ENCODE measurements at regions not wholly inside any gene's neighbourhood (a gene's known extent, or its start where the extent isn't known, plus 50 kb on each side); places are given as distances from the start of the nearest gene placed in this dataset.

DNA sequence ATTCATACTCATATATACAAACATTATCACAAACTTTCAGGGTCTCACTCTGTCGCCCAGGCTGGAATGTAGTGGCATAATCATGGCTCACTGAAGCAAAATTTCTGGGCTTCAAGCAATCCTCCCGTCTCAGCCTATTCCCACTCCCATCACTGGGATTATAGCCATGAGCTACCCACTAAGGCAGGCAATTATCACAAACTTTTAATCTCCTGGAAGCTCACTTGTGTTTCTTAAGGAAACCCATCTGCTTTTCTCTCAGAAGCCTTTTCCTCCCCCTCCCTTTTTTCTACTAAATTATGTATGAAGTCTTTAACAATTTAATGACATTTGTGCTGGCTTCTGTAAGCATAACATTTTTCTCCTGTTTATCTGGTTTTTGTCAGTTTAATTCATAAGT is 170.5 kb downstream of the AREG start:
- DNase-seq, result no peak

DNA sequence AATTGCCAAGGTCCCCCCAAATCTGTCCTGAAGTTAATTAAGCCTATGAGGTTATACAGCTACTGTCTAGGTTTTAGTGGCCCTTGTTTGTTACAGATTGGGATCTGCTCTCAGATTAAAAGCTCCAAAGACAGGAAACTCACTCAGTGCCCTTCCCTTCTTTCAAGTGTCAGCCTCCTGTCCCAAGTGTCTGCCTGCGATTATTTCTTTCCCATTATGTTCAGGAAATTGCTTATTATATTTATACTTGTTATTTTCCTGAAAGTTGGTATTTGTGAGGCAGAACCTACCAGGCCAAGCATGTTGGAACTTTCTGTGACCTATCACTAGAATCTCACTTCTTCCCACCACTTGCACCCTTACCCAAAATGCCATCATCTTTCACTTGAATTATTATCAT is 173.2 kb downstream of the AREG start:
- no peak for DNase-seq

DNA sequence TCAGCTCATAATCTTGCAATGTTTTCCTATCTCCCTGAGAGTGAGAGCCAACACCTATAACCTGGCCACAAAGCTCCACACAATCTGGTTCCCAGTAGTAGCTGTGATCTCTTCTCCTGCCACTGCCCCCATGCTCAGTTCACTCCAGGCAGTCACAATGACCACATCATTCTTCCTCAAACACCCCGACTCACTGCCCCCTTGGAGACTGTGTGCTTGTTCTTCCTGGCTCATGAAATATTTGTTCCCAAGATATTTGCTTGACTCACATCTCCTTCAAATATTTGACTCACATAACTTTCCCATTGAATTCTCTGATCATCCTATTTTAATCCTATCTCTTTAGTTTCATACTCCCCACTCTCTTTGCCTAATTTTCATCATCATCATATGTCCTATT is 173.7 kb downstream of the AREG start:
- peak; percentile 81 for DNase-seq

DNA sequence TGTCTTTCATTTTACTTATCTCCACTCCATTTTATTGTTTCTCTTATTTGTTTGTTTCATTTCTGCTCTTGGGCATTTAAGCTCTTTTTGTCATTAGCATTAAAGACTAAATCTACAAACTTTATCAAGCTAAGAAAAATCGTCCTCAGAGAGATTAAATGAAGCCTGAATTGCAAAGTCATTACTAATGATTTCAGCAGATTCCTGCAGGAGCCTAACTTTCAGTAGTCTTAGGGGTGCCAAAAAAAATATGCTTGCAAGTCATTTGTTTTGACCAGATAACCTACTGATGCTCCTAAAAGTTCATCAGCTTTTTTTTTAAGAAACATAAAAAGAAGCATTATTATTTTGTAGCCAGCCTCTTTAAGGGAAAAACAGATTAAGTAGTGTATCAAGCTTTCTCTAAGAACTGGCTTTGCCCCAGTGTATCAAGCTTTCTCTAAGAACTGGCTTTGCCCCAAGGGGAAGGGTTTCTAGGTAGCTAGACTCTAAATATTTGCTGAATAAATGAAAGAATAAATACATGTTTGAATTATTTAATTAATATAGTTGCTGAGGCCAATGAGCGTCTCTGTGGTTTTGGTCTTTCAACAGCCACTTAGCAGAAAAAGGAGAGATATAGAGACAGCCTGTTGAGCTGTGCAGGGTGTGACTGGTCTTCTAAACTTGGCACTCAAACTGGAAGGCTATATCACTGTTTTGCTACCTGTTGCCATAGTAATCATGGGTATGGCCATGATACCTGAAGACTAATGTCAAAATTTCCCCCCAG is 174.2 kb downstream of the BTC start:
- DNase-seq, result peak; percentile 19

DNA sequence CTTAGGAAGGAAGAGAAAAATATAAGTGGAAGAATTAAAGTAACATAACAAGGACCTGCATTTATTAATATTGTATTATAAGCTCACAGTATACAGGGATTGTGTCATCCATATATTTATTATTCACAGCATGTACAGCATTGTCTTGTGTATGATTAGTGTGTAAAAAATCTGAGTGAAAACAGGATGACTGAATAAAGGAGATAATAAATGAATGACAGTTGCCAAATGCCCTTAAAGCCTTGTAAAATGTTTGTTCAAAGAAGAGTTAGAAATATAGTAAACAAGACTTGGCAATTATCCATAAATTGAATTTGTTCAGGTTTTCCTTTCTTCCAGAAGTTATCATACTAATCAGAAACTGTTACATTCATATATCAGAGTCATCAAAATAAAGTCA is 172.7 kb downstream of the BTC start:
- no peak for DNase-seq

DNA sequence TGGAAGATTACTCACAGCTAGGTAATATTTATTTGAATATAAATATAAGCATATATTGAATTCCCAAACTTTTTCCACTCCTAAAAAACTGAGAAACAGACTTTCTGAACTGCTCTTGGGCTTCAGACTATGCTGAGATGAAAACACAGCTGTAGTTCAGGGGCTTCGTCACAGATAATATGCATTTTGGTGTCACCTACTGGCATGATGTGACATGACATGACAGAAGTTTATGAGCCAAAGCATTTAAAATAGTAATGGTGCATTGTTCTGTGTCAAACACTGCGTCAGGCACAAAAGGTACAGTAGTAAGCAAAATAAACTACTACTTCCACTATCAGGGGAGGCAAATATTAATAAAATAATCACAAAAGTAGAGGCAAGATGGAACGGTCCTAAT is 171.3 kb downstream of the BTC start:
- peak; percentile 60 for DNase-seq

DNA sequence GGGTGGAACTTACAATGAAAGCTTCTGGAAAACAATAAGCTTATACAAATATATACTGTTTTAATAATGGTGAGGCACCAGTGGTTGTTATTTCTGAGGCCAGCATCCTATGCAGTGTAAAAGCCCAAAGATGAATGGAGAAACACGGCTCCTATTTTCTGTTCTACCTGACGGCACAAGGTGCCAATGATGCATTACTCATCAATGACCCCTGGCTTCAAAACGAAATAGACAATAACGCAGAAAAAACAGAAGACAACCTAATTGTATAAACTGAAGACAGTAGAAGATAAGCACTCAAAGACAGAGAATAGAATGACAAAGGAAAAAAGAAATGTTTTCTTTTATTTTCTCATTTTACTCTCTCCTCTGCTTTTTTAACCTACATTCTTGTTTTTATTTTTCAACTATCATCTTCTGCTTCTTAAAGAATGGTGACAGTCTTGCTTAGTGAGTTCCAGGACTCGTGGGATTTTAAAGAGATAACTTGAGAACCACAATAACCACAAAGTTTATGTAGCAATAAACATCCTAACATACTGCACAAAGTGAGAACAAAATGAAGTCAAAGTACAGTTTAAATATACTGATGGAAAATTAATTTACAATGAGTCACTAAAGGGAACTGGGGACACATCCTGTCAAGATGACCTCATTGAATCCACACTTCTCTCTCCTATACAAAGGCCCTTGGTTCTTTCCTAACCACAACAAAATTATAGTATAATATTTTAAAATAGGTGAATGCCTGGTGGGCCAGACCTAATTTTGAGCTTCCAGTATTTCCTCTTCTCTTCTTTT is 169.8 kb downstream of the BTC start:
- DNase-seq, result peak; percentile 92

DNA sequence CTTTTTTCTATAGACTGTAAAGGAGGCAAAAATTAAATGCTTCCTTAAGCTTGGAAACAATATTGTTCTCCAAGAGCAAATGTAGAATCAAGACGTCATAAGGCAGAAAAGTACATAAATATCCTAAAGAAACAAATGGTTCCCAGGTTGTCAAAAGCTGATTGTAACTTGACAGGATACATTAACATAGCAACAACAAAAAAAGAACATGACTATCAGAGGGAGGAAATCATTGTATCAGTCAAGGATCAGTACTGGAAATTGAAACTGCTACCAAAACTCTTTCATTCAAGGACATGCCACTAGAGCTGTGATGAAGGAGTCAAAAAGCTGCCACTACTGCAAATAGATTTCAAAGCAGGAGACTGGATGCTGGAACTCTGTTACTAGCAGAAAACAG is 168.3 kb downstream of the BTC start:
- no peak for DNase-seq

DNA sequence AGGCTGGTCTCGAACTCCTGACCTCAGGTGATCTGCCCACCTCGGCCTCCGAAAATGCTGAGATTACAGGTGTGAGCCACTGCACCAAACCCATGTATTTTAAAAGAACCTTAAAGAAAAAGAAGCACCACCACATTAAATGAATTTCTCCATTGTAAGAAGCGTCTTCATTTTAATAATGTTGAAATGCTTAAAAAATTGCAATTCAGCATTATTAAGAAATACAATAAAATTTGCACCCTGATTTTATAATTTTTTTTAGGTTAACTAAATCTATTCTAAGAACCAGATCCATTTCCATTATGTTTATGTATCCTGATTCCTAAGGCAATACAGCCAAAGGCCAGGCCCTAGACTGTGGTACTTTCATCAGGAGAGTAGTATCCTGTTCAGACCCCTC is 167.2 kb downstream of the BTC start:
- DNase-seq, result no peak

DNA sequence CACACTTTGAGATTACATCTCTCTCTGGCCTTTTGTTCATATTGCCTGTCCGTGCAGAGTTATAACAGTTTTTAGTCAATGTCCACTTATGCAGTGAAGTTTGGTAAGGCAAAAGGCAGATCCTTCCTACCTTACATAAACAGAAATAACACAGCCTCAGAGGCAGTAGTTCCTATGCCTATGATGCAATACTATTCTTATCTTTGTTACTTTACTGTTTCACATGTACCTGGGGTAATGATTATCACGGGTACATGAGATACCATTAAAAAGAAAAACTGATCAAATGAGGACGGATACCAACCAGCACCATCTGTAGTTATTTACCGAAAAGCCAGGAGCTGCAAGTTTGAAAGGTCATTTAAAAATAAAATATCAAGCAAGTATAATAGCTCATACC is 166.8 kb downstream of the BTC start:
- DNase-seq, result no peak

DNA sequence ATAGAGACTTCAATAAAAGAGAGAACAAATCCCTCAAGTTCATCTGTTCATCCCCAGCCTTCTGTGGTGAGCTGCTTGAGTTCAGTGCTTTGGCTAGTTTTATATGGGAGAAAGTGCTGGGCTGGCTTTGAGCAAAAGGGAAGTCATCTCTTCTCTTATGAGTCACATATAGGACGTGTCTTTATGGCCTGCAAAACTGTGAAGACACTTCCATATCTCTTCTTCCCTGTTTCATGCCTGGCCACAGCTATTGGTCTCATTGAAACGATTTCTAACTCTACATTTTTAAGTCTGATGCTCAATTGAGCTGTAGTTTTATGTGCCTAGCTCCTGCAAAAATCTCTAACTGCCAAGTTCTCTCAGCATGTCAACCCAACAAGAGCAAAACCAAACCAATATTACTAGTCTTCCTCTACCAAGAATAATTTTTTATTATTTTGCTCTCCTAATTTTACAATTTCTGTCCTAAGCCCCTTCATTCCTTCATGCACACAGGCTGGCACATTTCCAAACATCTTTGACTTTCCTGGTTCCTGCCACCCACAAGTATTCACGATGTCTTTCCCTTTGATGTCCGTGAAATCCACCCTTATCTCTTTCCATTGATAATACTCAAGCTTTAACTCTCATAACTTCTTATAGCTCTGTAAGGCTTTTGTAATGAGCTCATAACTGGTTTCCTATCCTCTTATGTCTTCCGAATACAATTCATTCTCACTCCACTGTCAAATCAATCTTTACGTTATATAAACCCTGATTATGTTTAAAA is 165.3 kb downstream of the BTC start:
- DNase-seq, result no peak

DNA sequence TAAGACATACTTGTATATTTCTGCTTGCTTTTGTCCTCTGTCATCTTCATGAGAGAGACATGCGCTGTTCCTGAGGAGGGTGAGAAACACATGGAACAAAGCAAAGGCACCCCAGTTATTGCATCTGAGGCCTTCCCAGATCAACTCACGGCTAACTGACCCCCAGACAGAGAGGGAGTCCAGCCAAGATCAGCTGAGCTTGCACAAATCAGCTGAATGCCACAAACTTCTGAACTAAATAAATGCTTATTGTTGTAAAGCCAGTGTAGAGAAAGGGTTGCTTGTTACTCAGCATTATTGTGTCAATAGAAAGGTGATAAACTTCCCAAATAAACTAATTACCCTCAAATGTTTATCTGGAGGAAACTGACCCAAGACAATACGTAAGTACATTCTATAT is 163.8 kb downstream of the BTC start:
- no peak for DNase-seq

DNA sequence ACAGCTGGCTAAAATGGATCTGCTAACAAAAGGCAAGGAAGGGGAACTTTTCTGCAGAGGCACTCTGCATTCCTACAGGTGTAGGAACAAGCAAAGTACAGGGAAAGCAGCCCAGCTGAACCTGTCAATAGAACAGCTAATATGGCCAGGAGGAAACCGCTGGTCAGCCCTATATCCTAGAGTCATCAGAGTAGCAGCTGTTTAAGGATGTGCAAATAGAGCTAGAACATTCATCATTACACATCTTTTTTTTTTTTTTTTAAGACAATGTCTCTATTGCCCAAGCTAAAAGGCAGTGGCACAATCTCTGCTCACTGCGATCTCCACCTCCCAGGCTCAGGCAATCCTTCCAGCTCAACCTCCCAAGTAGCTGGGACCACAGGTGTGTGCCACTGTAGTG is 163.0 kb downstream of the BTC start:
- no peak for DNase-seq

DNA sequence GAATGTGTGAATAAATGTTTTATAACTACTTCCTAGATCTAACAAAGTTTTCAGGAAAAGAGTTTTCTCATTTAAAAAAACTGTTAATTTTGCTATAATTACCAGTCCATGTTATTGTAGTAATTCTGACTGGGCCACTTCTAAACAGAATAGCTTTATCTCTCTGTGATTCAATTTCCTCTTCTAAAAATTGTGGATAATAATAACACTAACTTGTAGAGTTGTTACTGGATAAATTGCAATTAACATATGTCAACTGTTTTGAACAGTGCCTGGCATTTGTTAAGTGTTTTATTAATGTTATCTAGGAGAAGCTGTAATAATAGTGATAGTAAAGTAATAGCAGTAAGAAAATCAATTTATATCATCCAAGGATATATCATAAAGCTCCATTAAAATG is 162.3 kb downstream of the BTC start:
- no peak for DNase-seq

DNA sequence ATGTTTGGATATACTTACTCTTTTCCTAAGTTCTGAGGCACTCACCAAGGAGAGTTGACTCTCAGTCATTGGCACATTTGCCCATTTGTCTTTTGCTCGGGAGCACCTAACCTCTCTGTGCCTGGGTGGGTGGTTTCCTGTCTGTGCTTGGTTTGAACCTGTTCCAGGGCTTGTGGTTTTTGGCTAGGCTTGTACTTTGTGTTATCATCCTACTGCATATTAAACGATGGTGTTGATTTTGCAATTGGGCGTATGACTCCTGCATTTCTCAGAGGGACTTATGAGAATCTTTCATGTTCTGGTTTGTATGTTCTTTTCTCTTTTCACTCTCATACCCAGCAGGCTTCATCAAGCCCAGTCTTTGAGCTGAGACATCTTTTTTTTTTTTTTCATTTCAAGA is 161.7 kb downstream of the BTC start:
- DNase-seq, result peak; percentile 54

DNA sequence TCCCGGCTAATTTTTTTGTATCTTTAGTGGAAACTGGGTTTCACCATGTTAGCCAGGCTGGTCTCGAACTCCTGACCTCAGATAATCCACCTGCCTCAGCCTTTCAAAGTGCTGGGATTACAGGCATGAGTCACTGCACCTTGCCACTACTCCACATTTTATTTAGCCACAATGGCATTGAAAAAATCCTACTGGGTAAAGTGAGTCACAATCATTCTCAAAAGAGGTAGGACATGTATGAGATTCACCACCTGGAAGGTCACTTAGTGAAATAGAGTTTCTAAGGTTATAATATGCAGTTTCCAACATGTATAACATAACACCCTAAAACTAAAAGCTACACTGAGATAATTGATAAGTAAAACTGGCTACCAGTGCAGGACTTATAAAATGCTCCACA is 159.2 kb downstream of the BTC start:
- DNase-seq, result no peak

DNA sequence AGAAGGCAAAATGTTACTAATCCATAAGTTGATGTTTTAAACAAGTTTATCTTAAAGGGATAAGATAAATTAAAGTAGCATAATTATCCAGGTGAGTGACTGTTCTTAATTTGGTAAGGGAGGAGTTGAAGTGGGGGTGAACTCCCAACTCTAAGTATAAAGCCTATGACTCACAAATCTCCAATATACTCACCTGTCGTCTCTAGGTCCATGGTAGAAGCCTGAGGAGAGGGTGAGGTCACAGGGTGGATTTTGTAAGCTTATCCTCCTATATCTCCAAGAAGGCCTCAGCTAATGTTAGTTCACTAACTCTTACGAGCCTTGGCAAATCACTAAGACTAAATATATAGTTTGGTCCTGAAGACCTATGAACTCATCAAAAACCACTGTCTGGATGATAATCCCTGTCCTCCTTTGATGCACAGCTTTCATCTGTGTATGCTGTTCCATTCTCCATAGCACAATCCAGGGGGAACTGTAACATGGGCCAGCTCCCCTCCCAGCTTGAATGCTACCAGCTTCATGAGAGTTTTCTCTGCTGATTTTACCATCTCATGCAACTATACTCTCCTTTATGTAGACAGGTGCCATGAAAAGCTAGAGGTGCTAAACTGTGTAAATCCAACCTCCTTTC is 158.7 kb downstream of the BTC start:
- DNase-seq, result no peak

DNA sequence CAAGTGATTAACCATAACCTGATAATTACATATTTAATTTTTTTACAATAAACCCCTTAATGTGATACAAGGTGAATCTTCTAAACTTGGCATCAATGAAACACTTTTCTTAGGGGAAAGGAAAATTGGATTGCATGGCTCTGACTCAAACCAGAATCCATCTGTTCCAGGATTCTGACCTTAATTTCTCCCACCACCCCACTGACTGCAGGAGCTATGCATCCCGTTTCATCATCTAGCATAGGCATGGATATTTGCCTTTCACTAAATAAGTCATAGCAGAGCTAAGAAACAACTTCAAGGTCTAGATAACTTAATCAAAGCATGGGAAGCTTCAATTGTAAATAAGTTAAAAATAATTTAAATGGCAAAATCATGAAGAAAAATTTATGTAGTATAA is 156.3 kb downstream of the BTC start:
- no peak for DNase-seq

DNA sequence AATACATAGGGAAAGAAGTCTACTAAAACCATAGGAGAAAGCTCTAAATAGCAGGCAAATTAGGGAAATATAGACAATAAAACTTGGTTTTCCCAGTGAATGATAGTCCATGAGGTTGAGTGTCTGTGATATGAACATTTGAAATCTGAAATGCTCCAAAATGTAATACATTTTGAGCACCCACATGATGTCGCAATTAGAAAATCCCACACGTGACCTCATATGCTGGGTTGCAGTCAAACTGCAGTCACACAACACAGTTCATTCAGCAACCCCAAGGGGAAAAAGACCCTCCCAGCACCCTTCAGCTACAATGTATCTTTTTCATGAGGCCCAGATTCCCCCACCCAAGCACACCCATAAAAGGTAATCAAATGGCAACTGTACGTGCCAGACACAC is 155.6 kb downstream of the BTC start:
- DNase-seq, result no peak

DNA sequence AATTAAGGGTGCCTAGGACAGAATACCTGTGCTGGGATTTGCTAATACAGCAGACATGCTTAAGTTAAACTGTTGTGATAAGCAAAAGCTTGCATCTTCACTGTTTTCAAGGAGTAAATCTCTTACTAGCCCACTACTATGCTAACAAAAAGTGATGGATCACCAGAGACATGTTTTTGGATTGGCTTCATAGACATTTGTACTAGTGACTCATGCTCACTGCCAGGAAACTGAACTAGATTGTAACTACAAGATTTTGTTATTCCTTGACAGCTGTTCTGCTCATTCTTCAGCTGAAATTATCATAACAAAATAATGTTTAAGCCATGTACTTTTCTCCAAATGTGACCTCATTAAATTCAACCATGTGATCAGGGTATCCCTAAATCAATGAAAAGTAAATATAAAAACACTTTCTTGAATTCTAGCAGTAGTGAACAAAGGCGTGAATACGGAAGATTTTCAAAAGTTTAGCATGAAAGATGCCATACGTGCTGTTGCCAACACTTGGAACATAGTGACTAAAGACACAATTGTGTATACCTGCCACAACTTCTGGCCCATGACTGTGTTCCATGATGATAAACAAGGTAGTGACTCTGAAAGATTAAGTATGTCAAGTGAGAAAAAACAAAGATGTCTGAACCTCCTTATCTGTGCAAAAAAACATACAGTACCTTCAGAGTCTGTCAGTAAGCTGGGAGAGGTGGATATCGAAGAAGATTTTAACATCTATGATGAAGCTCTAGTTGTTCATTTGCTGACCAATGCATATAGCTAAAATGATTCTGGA is 154.0 kb downstream of the BTC start:
- DNase-seq, result peak; percentile 49

DNA sequence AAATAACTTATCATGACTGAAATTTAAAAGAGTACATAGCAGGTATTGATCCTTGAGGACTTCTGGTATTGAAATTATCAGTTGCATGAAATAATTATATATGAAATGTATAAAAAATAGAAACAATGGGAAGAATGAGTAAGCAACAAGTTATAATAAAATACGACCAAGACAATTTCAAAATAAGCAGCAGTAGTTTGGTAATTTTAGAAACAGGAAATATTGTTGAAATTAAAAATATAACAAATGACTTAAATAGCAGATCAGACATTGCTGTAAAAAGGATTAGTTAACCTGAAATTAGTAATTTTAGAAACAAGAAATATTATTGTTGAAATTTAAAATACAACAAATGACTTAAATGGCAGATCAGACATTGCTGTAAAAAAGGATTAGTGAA is 152.3 kb downstream of the BTC start:
- no peak for DNase-seq

DNA sequence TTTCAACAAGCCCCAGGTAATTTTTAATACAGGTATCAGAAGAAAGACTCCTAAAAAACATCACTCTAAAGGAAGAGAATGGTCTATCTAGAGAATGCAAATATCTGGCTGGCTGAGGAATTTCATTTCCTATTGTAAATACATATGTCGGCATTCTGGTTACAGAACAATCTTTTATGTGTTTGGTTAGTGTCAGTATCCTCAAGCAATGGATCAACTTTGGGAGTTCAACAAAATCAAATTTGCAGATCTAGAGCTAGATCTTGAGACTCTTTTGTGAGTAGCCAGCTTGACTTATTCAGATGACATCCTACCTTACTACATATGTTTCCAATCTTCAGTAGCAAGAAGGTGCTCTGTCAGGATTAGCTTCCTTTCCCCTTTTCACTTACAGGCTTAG is 145.1 kb downstream of the BTC start:
- DNase-seq, result no peak

Data from fibroblast of skin of back (primary cell).